Chondrocyte (in vitro differentiated cells): ENCODE measurements at regions not wholly inside any gene's neighbourhood (a gene's known extent, or its start where the extent isn't known, plus 50 kb on each side); places are given as distances from the start of the nearest gene placed in this dataset.

Source experiments
- DNase-seq: peaks from one replicate; pipeline ENCODE4 v3.0.0; 2021; ENCODE audit warnings: mixed read lengths, low spot score
- H3K27ac Mint-ChIP-seq: one replicate; pipeline ENCODE4 v1.8.0; 2021; ENCODE audit warnings: mild to moderate bottlenecking, moderate library complexity, mixed read lengths; ENCODE audit not compliant: unreplicated experiment
- H3K27me3 Mint-ChIP-seq: 2 replicates; pipeline ENCODE4 v1.8.0; 2021; ENCODE audit warnings: low read depth, mixed read lengths
- H3K36me3 Mint-ChIP-seq: 2 replicates; pipeline ENCODE4 v1.8.0; 2021; ENCODE audit warnings: low read depth, mixed read lengths
- H3K4me1 Mint-ChIP-seq: 2 replicates; pipeline ENCODE4 v1.8.0; 2021; ENCODE audit warnings: low read depth, mild to moderate bottlenecking, mixed read lengths
- H3K4me3 Mint-ChIP-seq: one replicate; pipeline ENCODE4 v1.8.0; 2021; ENCODE audit warnings: mild to moderate bottlenecking, moderate library complexity, mixed read lengths; ENCODE audit not compliant: unreplicated experiment
- H3K9me3 Mint-ChIP-seq: 2 replicates; pipeline ENCODE4 v1.8.0; 2021; ENCODE audit warnings: low read depth, mixed read lengths
- CTCF ChIP-seq: fragments of 200-600 bp; sonication (generic); IDR thresholded peaks from 2 replicates; pipeline ENCODE4 v1.5.0; 2021; ENCODE audit warnings: antibody characterized with exemption, mild to moderate bottlenecking, moderate library complexity

DNA sequence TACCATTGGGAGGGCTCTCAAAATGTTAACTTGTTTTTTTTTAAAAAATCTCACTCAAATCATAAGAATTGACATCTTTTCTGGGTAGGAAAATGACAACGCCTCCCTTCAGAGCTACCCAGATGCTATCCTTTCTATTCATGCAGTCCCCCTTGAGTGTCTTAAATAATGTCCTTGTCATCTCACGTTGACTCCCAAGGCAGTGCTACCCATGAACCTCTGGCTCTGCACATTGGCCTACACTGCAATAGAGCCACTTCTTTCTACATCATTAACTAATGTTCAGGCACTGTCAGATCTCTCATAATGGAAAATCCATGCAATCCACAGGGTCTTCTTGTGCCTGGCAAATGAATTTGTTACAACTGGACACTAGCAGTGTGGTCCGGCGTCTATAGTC, 569.8 kb upstream of the ZFHX3 start:
- peaks cover 9% of the 10 kb centered on the region for H3K4me1 Mint-ChIP-seq
- TF ChIP-seq CTCF, result no peak
- H3K27me3 Mint-ChIP-seq, result peaks cover 16% of the 10 kb centered on the region
- H3K9me3 Mint-ChIP-seq, result no peaks in the 10 kb centered on the region
- no peak overlapping the region for H3K4me3 Mint-ChIP-seq
- H3K36me3 Mint-ChIP-seq, result no peaks in the 10 kb centered on the region
- no peak overlapping the region for H3K27ac Mint-ChIP-seq
- no peak for DNase-seq

DNA sequence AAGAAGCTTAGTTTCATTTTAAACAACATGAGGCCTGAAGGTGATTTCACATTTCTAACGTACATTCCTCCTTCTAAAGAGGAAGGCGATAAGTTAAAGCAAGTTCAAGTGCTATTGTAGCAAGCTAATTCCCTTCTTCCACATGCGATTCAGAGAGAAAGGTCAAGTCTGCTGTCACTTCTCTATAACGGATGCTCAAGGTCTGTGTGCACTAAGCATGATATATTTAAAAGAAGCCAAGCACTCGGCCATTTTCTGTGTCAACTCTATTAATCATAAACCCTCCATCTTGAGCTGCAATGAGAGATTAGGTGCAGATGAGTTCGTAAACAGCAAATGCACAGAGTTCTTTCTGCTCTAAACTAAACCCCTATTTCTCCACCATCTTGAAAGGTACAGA, 568.8 kb upstream of the ZFHX3 start:
- Mint-ChIP-seq H3K27me3 (peaks cover 18% of the 10 kb centered on the region), H3K36me3 (no peaks in the 10 kb centered on the region), H3K9me3 (no peaks in the 10 kb centered on the region), H3K27ac (no peak overlapping the region), H3K4me1 (peaks cover 9% of the 10 kb centered on the region), H3K4me3 (no peak overlapping the region)
- TF ChIP-seq CTCF, result no peak
- no peak for DNase-seq

DNA sequence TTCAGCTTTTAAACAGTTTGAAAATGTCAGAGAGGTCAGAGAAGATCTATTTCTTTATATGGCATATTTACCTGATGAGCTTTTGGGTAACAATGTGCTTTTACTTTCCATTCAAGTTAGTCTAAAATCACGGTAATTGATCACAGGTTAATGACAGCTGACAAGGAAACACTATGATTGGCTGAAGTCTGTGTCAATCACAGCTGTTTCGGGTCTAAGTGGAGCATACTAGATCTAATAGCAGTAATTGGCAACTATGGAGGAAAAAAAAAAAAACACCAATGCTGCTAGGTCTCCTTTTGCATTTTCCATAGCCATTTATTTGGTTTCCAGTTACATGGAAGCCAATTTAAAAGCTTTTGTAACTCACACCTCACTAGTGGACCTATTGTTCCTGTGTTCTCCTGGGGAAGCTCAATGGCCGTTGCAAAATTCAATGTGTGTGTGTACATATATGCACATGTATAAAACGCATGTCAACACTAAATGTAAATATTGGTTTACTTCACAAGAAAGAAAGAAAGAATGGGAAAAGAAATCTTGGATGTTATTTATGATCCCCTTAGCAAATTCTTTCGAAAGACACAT, 568.3 kb upstream of the ZFHX3 start:
- Mint-ChIP-seq H3K9me3 (no peaks in the 10 kb centered on the region), H3K27ac (no peak overlapping the region), H3K4me3 (no peak overlapping the region), H3K4me1 (peaks cover 9% of the 10 kb centered on the region), H3K36me3 (no peaks in the 10 kb centered on the region), H3K27me3 (peaks cover 19% of the 10 kb centered on the region)
- no peak for TF ChIP-seq CTCF
- no peak for DNase-seq

- TF ChIP-seq CTCF, result no peak
- Mint-ChIP-seq H3K9me3 (no peaks in the 10 kb centered on the region), H3K27ac (no peak overlapping the region), H3K4me3 (no peak overlapping the region), H3K36me3 (no peaks in the 10 kb centered on the region), H3K4me1 (peaks cover 9% of the 10 kb centered on the region), H3K27me3 (peaks cover 23% of the 10 kb centered on the region)
- DNase-seq, result no peak
These were observed 567.4 kb upstream of the ZFHX3 start for GRCh38 chr16:73615071-73615940.

DNA sequence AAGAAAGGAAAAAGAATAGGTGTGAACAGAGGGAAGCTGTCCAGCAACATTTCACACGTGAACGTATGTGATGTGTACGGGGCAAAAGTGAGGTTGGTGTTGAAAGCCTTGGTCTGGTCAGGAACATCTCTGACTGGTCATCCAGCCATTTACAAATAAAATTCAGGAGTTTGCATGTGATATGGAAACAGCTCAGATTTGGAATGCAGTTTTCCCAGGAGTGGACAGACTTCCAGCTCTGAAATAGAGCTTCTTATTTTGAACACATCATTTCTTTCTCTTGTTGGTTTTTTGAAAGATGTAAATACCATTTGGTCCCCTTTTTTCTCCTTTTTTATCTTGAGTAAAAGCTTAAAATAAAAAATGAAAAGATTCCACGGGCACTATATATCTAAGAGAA, 566.2 kb upstream of the ZFHX3 start:
- TF ChIP-seq CTCF, result no peak
- Mint-ChIP-seq H3K9me3 (no peaks in the 10 kb centered on the region), H3K27ac (no peak overlapping the region), H3K4me1 (peaks cover 9% of the 10 kb centered on the region), H3K36me3 (no peaks in the 10 kb centered on the region), H3K4me3 (no peak overlapping the region), H3K27me3 (peaks cover 21% of the 10 kb centered on the region)
- no peak for DNase-seq
